PC-9 (cell line): ENCODE measurements at regions not wholly inside any gene's neighbourhood (a gene's known extent, or its start where the extent isn't known, plus 50 kb on each side); places are given as distances from the start of the nearest gene placed in this dataset.

ENCODE experiments used
- EZH2 ChIP-seq: fragments of 200-600 bp; sonication (generic); IDR thresholded peaks from 2 replicates; pipeline ENCODE4 v1.8.0; 2017; ENCODE audit warnings: antibody characterized with exemption, low read depth
- TF ChIP-seq, protein P1 (sequence below): fragments of 200-600 bp; sonication (generic); conservative IDR thresholded peaks from 2 replicates; pipeline ENCODE4 v1.6.1; 2017; ENCODE audit warnings: mixed run types, antibody characterized with exemption, mild to moderate bottlenecking, moderate library complexity

DNA sequence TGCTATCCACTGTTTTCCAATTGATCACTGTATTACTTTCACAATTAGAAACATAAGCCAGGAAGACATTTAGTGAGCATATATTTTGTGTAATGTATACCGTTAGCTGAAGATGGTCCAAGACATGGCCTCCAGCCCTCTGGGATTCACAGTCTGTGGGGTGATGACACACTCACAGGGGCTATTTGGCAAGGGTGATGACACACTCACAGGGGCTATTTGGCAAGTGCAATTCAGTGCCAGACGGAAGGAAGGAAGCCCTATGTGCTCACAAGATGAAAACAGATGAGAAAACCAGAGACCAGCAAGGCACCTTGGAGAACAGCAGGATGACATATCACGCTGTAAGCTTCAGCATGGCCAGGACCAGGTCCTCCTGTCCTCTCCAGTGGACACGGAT, 183.7 kb downstream of the MBOAT1 start:
- TF ChIP-seq, protein P1, sequence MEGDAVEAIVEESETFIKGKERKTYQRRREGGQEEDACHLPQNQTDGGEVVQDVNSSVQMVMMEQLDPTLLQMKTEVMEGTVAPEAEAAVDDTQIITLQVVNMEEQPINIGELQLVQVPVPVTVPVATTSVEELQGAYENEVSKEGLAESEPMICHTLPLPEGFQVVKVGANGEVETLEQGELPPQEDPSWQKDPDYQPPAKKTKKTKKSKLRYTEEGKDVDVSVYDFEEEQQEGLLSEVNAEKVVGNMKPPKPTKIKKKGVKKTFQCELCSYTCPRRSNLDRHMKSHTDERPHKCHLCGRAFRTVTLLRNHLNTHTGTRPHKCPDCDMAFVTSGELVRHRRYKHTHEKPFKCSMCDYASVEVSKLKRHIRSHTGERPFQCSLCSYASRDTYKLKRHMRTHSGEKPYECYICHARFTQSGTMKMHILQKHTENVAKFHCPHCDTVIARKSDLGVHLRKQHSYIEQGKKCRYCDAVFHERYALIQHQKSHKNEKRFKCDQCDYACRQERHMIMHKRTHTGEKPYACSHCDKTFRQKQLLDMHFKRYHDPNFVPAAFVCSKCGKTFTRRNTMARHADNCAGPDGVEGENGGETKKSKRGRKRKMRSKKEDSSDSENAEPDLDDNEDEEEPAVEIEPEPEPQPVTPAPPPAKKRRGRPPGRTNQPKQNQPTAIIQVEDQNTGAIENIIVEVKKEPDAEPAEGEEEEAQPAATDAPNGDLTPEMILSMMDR = no peak
- no peak for TF ChIP-seq EZH2
